Panc1 (cell line): ENCODE measurements at regions not wholly inside any gene's neighbourhood (a gene's known extent, or its start where the extent isn't known, plus 50 kb on each side); places are given as distances from the start of the nearest gene placed in this dataset.

Experiments
- ATAC-seq: fragments of 200-7000 bp; cut with Tn5 transposase; 2 replicates; pipeline ENCODE4 v1.9.1; 2020; ENCODE audit warnings: mild to moderate bottlenecking, moderate library complexity
- BruUV-seq: library from RNA; stranded (reverse); fragments of 400-500 nt; replicated peaks from 2 replicates; lab custom pipeline; 2021; lab: Mats Ljungman, UMichigan
- CTCF ChIA-PET: fragments of 300-600 bp; sonication (Branson Sonifier 250); formaldehyde crosslinking; loops from one replicate; lab custom pipeline; 2022; ENCODE audit warnings: antibody characterized with exemption; lab: Charles Lee
- POLR2A ChIA-PET: fragments of 300-600 bp; sonication (Branson Sonifier 250); formaldehyde crosslinking; loops from one replicate; lab custom pipeline; 2022; ENCODE audit warnings: antibody characterized with exemption; lab: Charles Lee
- DNase-seq: peaks from one replicate; pipeline ENCODE4 v3.0.0-alpha.2; 2010; ENCODE audit warnings: low read depth, low spot score
- H3K27ac ChIP-seq: 2 replicates; pipeline ENCODE4 v1.5.1; 2011; ENCODE audit warnings: mild to moderate bottlenecking, low read length, inconsistent platforms
- H3K27me3 ChIP-seq: fragments of 200-500 bp; sonication (Bioruptor generic); 2 replicates; pipeline ENCODE4 v1.6.0; 2014; ENCODE audit warnings: low read length, inconsistent platforms; ENCODE audit not compliant: control insufficient read depth, insufficient read depth
- H3K36me3 ChIP-seq: fragments of 200-500 bp; sonication (Bioruptor generic); 2 replicates; pipeline ENCODE4 v1.5.1; 2014; ENCODE audit warnings: inconsistent platforms, mild to moderate bottlenecking, low read length, moderate library complexity; ENCODE audit not compliant: control insufficient read depth, insufficient read depth
- H3K4me1 ChIP-seq: 2 replicates; pipeline ENCODE4 v1.5.1; 2011; ENCODE audit warnings: inconsistent platforms, mild to moderate bottlenecking, low read length, moderate library complexity; ENCODE audit not compliant: control insufficient read depth, insufficient read depth
- H3K4me3 ChIP-seq, 2 experiments: 2 replicates each; pipeline ENCODE4 v1.5.1; 2011 to 2012; ENCODE audit warnings: low read depth in 2 of 2, low read length in 2 of 2, mild to moderate bottlenecking in 2 of 2, inconsistent platforms in 1 of 2, moderate library complexity in 1 of 2
- H3K9me3 ChIP-seq: fragments of 200-500 bp; sonication (Bioruptor generic); 2 replicates; pipeline ENCODE4 v1.5.1; 2014; ENCODE audit warnings: low read depth, mild to moderate bottlenecking, inconsistent platforms, low read length, moderate library complexity; ENCODE audit not compliant: control insufficient read depth, insufficient read depth
- CTCF ChIP-seq: fragments of 450-650 bp; IDR thresholded peaks from 2 replicates; pipeline ENCODE4 v1.5.1; 2017; ENCODE audit warnings: mild to moderate bottlenecking
- POLR2AphosphoS5 ChIP-seq: IDR thresholded peaks from 2 replicates; pipeline ENCODE4 v1.6.1; 2012; ENCODE audit warnings: mild to moderate bottlenecking, low read depth, low read length, moderate library complexity
- REST ChIP-seq, 2 experiments: IDR thresholded peaks; 2 replicates each; pipeline ENCODE4 v1.6.1; 2011 to 2012; ENCODE audit warnings: low read depth in 2 of 2, control low read depth in 1 of 2, low read length in 1 of 2, mild to moderate bottlenecking in 1 of 2, moderate library complexity in 1 of 2; ENCODE audit not compliant: insufficient read depth in 1 of 2
- SIN3A ChIP-seq: IDR thresholded peaks from 2 replicates; pipeline ENCODE4 v1.6.1; 2012; ENCODE audit warnings: low read depth, mild to moderate bottlenecking, low read length, moderate library complexity, borderline replicate concordance; ENCODE audit not compliant: insufficient read depth
- TCF7L2 ChIP-seq: IDR thresholded peaks from 2 replicates; pipeline ENCODE4 v1.6.1; 2011; ENCODE audit warnings: mild to moderate bottlenecking, low read depth, low read length, inconsistent platforms
- in situ Hi-C: cut with HindIII; loops from 2 replicates; pipeline ENCODE4 v1.10.0; 2016; ENCODE audit warnings: low sequenced_read_pairs, low pct_unique_long_range_greater_than_20kb
- intact Hi-C: fragments of 100-400 bp; cut with micrococcal nuclease; formaldehyde crosslinking; loops from one replicate; pipeline ENCODE4 v1.10.0; 2022; ENCODE audit not compliant: unreplicated experiment

- ChIA-PET CTCF (no interaction called here), POLR2A (no interaction called here)
- no peak for DNase-seq
- in situ Hi-C loops (no loop called here), intact Hi-C loops (no loop called here)
- Histone ChIP-seq H3K4me3 (no peak overlapping the region), H3K27ac (no peak overlapping the region), H3K4me1 (no peaks in the 10 kb centered on the region), H3K9me3 (no peaks in the 10 kb centered on the region), H3K36me3 (no peaks in the 10 kb centered on the region), H3K27me3 (no peaks in the 10 kb centered on the region)
- BruUV-seq: no TSS peak
- TF ChIP-seq POLR2AphosphoS5 (no peak), CTCF (no peak), REST (IDR thresholded peaks at IDR 0.05; ENCODE audit: insufficient read depth in 1 of 2, low read depth in 2 of 2, low read length in 1 of 2) (no peak), SIN3A (no peak), TCF7L2 (no peak)
- ATAC-seq: no peak
Measured at GRCh38 chr9:74064702-74065101, 432.4 kb upstream of the RORB start.

- in situ Hi-C loops (no loop called here), intact Hi-C loops (no loop called here)
- TF ChIP-seq POLR2AphosphoS5 (no peak), TCF7L2 (no peak), CTCF (no peak), SIN3A (no peak), REST (IDR thresholded peaks at IDR 0.05; ENCODE audit: insufficient read depth in 1 of 2, low read depth in 2 of 2, low read length in 1 of 2) (no peak)
- ChIA-PET POLR2A (interaction anchor here (0.6 kb wide), 1 partner anchor 25 kb away, joined by 7 read pairs; no protein-coding TSS in a partner anchor), CTCF (no interaction called here)
- DNase-seq (no peak), ATAC-seq (no peak)
- no peak overlapping the region for H3K27ac ChIP-seq
- H3K27me3 ChIP-seq: no peaks in the 10 kb centered on the region
- H3K4me3 ChIP-seq: no peak overlapping the region
- no peaks in the 10 kb centered on the region for H3K4me1 ChIP-seq
- H3K9me3 ChIP-seq: no peaks in the 10 kb centered on the region
- BruUV-seq: no TSS peak
- H3K36me3 ChIP-seq: no peaks in the 10 kb centered on the region
Measured at GRCh38 chr9:74066128-74066527, 431.0 kb upstream of the RORB start.
